GM23338 (cell line): ENCODE measurements at regions not wholly inside any gene's neighbourhood (a gene's known extent, or its start where the extent isn't known, plus 50 kb on each side); places are given as distances from the start of the nearest gene placed in this dataset.

Experiments
- ATAC-seq: fragments of 200-7000 bp; cut with Tn5 transposase; 3 replicates; pipeline ENCODE4 v1.9.1; 2020
- DNase-seq: peaks from one replicate; pipeline ENCODE4 v3.0.0-alpha.2; 2015; ENCODE audit warnings: low spot score
- H2AFZ ChIP-seq: fragments of 200-600 bp; sonication (generic); 2 replicates; pipeline ENCODE4 v1.8.0; 2016; ENCODE audit warnings: antibody characterized with exemption, mild to moderate bottlenecking, moderate library complexity
- H3F3A ChIP-seq: fragments of 200-600 bp; sonication (generic); replicated peaks from 2 replicates; pipeline ENCODE4 v1.8.0; 2017; ENCODE audit warnings: antibody characterized with exemption, mixed run types, low read depth
- H3K27ac ChIP-seq: fragments of 200-600 bp; sonication (generic); 2 replicates; pipeline ENCODE4 v1.6.1; 2016; ENCODE audit warnings: low read depth
- H3K27me3 ChIP-seq: fragments of 200-600 bp; sonication (generic); 2 replicates; pipeline ENCODE4 v1.8.0; 2016; ENCODE audit warnings: mild to moderate bottlenecking, mixed run types, moderate library complexity; ENCODE audit not compliant: insufficient read depth
- H3K36me3 ChIP-seq: fragments of 200-600 bp; sonication (generic); 2 replicates; pipeline ENCODE4 v1.8.0; 2016; ENCODE audit warnings: mild to moderate bottlenecking; ENCODE audit not compliant: insufficient read depth
- H3K4me1 ChIP-seq: fragments of 200-600 bp; sonication (generic); 2 replicates; pipeline ENCODE4 v1.8.0; 2016; ENCODE audit warnings: mild to moderate bottlenecking, moderate library complexity; ENCODE audit not compliant: insufficient read depth
- H3K4me2 ChIP-seq: fragments of 200-600 bp; sonication (generic); 2 replicates; pipeline ENCODE4 v1.7.1; 2017; ENCODE audit warnings: mixed run types
- H3K4me3 ChIP-seq: fragments of 200-600 bp; sonication (generic); 2 replicates; pipeline ENCODE4 v1.6.1; 2016; ENCODE audit warnings: mixed run types
- H3K79me2 ChIP-seq: fragments of 200-600 bp; sonication (generic); replicated peaks from 2 replicates; pipeline ENCODE4 v1.8.0; 2017; ENCODE audit warnings: mild to moderate bottlenecking; ENCODE audit not compliant: insufficient read depth
- H3K9me2 ChIP-seq: fragments of 200-600 bp; sonication (generic); 2 replicates; pipeline ENCODE4 v1.8.0; 2017; ENCODE audit not compliant: insufficient read depth
- H4K20me1 ChIP-seq: fragments of 200-600 bp; sonication (generic); replicated peaks from 2 replicates; pipeline ENCODE4 v1.8.0; 2017; ENCODE audit warnings: mild to moderate bottlenecking; ENCODE audit not compliant: insufficient read depth
- H3K27ac Mint-ChIP-seq: 2 replicates; pipeline ENCODE4 v1.8.0; 2020; ENCODE audit warnings: inconsistent platforms, mild to moderate bottlenecking, moderate library complexity, mixed read lengths
- H3K27me3 Mint-ChIP-seq: 3 replicates; pipeline ENCODE4 v1.8.0; 2022; ENCODE audit warnings: low read depth, mild to moderate bottlenecking, moderate library complexity, mixed read lengths, inconsistent platforms; ENCODE audit not compliant: insufficient read depth, poor library complexity
- H3K36me3 Mint-ChIP-seq: 3 replicates; pipeline ENCODE4 v1.8.0; 2021; ENCODE audit warnings: low read depth, mild to moderate bottlenecking, inconsistent platforms, moderate library complexity, mixed read lengths
- H3K4me1 Mint-ChIP-seq: 3 replicates; pipeline ENCODE4 v1.8.0; 2020; ENCODE audit warnings: mild to moderate bottlenecking, inconsistent platforms, mixed read lengths
- H3K4me3 Mint-ChIP-seq: 3 replicates; pipeline ENCODE4 v1.8.0; 2021; ENCODE audit warnings: moderate library complexity, mild to moderate bottlenecking, inconsistent platforms, mixed read lengths
- H3K9me3 Mint-ChIP-seq: 3 replicates; pipeline ENCODE4 v1.8.0; 2020; ENCODE audit warnings: moderate library complexity, mild to moderate bottlenecking, inconsistent platforms, mixed read lengths
- CREB1 ChIP-seq: fragments of 250-450 bp; sonication (Bioruptor Pico); IDR thresholded peaks from 2 replicates; pipeline ENCODE4 v1.5.0; 2020; ENCODE audit warnings: low read depth, mild to moderate bottlenecking, moderate library complexity
- EZH2 ChIP-seq: fragments of 200-600 bp; sonication (generic); IDR thresholded peaks from one replicate; pipeline ENCODE4 v1.8.0; 2017; ENCODE audit warnings: antibody characterized with exemption, mild to moderate bottlenecking, low read depth; ENCODE audit not compliant: unreplicated experiment
- POLR2AphosphoS5 ChIP-seq: IDR thresholded peaks from 2 replicates; pipeline ENCODE4 v1.6.1; 2016; ENCODE audit warnings: antibody characterized with exemption, low read depth
- STAT1 ChIP-seq: IDR thresholded peaks from one replicate; pipeline ENCODE4 v1.6.1; 2016; ENCODE audit warnings: antibody characterized with exemption; ENCODE audit not compliant: unreplicated experiment
- TF ChIP-seq, protein P1 (sequence below), 2 experiments: fragments of 200-600 bp in 1 of 2; sonication (generic) in 1 of 2; conservative IDR thresholded peaks; 2 replicates each; pipeline versions ENCODE4 v1.5.1 to v1.6.1; 2016 to 2017; ENCODE audit warnings: antibody characterized with exemption in 2 of 2, low read depth in 2 of 2, mild to moderate bottlenecking in 2 of 2, moderate library complexity in 1 of 2
- TF ChIP-seq, protein P2 (sequence below): IDR thresholded peaks from 2 replicates; pipeline ENCODE4 v1.6.1; 2016; ENCODE audit warnings: antibody characterized with exemption

DNA sequence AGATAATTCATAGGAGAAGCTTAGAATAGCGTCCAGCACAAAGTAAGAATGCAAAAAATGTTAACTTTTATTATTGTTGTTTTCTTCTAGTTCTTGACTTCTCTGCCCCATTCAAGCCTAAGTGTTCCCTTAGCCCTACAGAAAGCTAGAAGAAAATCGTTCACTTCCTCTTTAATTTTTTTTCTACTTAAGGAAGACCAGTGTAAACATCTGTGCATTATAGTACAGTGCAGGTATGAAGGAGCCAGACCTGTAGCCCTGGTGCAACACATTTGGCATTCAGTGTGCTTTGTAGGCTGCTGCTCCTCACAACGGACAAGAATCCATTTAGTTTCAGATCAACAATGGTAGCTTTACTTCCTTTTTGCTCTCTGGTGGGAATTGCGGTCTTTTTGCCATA is 127.8 kb upstream of the SLC7A14 start (continued):
- no peak for TF ChIP-seq EZH2
- TF ChIP-seq STAT1: no peak
- TF ChIP-seq, protein P1, sequence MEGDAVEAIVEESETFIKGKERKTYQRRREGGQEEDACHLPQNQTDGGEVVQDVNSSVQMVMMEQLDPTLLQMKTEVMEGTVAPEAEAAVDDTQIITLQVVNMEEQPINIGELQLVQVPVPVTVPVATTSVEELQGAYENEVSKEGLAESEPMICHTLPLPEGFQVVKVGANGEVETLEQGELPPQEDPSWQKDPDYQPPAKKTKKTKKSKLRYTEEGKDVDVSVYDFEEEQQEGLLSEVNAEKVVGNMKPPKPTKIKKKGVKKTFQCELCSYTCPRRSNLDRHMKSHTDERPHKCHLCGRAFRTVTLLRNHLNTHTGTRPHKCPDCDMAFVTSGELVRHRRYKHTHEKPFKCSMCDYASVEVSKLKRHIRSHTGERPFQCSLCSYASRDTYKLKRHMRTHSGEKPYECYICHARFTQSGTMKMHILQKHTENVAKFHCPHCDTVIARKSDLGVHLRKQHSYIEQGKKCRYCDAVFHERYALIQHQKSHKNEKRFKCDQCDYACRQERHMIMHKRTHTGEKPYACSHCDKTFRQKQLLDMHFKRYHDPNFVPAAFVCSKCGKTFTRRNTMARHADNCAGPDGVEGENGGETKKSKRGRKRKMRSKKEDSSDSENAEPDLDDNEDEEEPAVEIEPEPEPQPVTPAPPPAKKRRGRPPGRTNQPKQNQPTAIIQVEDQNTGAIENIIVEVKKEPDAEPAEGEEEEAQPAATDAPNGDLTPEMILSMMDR (conservative IDR thresholded peaks at IDR 0.05; ENCODE audit: low read depth in 2 of 2): no peak
- TF ChIP-seq, protein P2, sequence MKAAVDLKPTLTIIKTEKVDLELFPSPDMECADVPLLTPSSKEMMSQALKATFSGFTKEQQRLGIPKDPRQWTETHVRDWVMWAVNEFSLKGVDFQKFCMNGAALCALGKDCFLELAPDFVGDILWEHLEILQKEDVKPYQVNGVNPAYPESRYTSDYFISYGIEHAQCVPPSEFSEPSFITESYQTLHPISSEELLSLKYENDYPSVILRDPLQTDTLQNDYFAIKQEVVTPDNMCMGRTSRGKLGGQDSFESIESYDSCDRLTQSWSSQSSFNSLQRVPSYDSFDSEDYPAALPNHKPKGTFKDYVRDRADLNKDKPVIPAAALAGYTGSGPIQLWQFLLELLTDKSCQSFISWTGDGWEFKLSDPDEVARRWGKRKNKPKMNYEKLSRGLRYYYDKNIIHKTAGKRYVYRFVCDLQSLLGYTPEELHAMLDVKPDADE: no peak
- no peak for TF ChIP-seq POLR2AphosphoS5

DNA sequence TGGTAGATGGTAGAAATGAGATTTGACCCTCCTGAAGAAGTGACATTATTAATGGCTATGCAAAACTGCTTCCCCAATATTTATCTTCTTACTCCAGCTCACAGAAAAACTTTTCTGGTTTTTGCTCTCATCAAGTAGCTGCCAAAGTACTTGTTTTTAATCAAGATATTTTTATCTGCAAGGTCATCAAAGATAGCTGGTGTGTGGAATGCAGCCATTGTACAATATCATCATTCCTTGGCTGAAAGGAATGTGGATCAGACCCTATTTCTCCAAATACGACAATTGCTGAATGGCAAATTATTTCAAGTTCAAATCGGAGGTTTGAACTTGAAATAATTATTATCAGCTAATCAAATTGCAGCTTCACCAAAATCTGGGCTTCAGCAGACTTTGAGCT is 126.9 kb upstream of the SLC7A14 start:
- Histone ChIP-seq H3F3A (no peaks in the 10 kb centered on the region), H3K27ac (no peak overlapping the region), H3K27me3 (no peaks in the 10 kb centered on the region), H3K4me3 (no peak overlapping the region), H3K9me2 (no peaks in the 10 kb centered on the region; the same call in 1 of the 2 replicates), H3K4me1 (no peaks in the 10 kb centered on the region), H3K79me2 (no peaks in the 10 kb centered on the region), H3K36me3 (no peaks in the 10 kb centered on the region), H2AFZ (no peak overlapping the region), H3K4me2 (no peak overlapping the region), H4K20me1 (no peaks in the 10 kb centered on the region)
- Mint-ChIP-seq H3K36me3 (peaks cover 3% of the 10 kb centered on the region; the same call in 1 of the 3 replicates), H3K4me1 (no peaks in the 10 kb centered on the region), H3K27me3 (no peaks in the 10 kb centered on the region), H3K27ac (no peak overlapping the region), H3K9me3 (peaks cover 11% of the 10 kb centered on the region; the same call in 2 of the 3 replicates), H3K4me3 (no peak overlapping the region)
- DNase-seq (no peak), ATAC-seq (no peak)
- TF ChIP-seq CREB1 (CRISPR knock-in tag) (no peak), STAT1 (no peak)

DNA sequence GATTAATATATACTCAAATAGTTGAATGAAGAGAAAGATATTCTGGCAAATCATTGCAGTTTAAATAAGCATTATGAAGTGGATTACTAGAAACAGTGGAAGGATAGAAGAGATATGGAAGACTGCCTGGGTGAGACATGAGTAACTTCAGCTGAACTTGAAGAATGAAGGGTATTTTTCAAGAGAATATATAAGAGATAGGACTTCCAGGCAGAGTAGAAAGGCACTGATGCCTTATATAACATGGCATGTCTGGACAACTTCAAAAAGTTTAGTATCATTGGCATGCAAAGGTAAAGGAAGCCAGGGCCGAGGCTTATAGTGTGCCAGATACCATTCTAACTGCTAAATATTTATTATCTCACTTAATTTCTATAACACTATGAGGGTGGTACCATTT is 126.5 kb upstream of the SLC7A14 start:
- Mint-ChIP-seq H3K4me3 (no peak overlapping the region), H3K9me3 (peaks cover 11% of the 10 kb centered on the region; the same call in 2 of the 3 replicates), H3K27ac (no peak overlapping the region), H3K27me3 (no peaks in the 10 kb centered on the region), H3K4me1 (no peaks in the 10 kb centered on the region), H3K36me3 (peaks cover 3% of the 10 kb centered on the region; the same call in 1 of the 3 replicates)
- DNase-seq: no peak
- no peak overlapping the region for H3K4me2 ChIP-seq
- H3K27ac ChIP-seq: no peak overlapping the region
- no peak for ATAC-seq
- no peak for TF ChIP-seq EZH2
- TF ChIP-seq, protein P2: no peak
- no peaks in the 10 kb centered on the region for H3K4me1 ChIP-seq
- no peaks in the 10 kb centered on the region for H3K79me2 ChIP-seq
- H3K36me3 ChIP-seq: no peaks in the 10 kb centered on the region
- H3K4me3 ChIP-seq: no peak overlapping the region
- no peaks in the 10 kb centered on the region for H3F3A ChIP-seq
- H3K9me2 ChIP-seq: no peaks in the 10 kb centered on the region; the same call in 1 of the 2 replicates
- no peaks in the 10 kb centered on the region for H3K27me3 ChIP-seq
- H4K20me1 ChIP-seq: no peaks in the 10 kb centered on the region
- no peak overlapping the region for H2AFZ ChIP-seq
